HG03175 (cell line): ENCODE measurements at regions not wholly inside any gene's neighbourhood (a gene's known extent, or its start where the extent isn't known, plus 50 kb on each side); places are given as distances from the start of the nearest gene placed in this dataset.
"Not testable (repeated sequence)": the region's sequence is repeated elsewhere in the genome, so short reads cannot be mapped to it uniquely, and the experiment has no call there.

Experiments
- ATAC-seq: cut with Tn5 transposase; IDR thresholded peaks from one replicate; pipeline ENCODE4 v1.9.1; 2021; ENCODE audit warnings: mild to moderate bottlenecking, moderate library complexity; ENCODE audit not compliant: unreplicated experiment

DNA sequence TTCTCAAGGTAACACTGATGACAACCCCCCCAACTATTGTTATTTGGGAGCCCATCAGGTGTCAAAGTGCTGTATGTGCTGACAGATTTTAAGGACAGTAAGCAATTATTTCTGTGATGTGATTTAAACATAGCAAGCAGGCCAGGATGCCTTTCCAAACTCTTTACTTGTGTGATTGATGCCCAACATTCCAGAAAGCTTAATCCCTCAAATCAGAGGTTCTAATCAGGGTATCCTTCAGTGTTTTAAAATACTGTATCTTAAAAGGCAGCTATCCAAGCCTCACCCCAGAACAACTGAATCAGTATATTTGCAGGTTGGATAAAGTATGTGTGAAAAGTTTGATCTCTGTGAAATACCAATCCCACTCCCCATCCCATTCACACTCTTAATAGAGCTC is 119.7 kb downstream of the GASK1B start:
- ATAC-seq, result no peak

DNA sequence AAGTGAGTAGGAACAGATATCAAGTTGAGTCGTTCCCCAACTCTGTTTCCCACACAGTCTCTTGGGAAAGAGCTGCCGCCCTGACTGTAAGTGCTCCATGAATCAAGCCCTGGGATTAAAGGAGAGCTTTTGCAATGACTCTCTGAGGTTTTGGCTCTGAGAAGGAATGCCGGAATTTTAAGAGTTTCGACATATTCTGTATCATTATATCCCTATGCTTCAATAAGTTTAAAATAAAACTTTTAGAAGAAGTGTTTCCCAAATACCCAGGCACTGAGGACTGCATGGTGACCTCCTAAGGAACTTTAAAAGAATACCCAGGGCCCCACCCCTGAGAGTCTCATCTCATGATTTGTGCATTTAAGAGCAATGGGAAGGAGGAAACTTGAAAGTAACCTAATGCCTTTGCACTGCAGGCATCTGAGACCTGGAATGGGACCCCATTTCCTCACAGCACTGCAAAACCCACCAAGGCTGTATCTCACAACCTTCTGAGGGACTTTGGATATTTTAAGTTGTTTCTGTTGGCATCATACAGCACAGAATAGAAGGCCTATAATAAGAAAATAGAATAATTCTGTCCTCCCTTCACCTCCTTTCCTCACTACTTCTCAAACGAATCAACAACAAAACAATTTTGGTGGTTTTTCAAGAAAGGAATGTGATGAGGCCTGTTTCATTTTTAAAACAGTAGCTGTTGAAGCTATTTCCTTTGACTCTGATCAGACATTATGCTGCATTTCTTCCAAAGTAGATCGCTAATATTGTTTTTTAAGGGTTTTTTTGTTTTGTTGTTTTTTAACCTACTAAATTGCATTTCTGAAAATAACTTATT is 121.2 kb downstream of the GASK1B start:
- ATAC-seq, result no peak

- ATAC-seq, result no peak
These were observed 121.9 kb downstream of the GASK1B start for GRCh38 chr4:158050942-158051341.

- ATAC-seq, result no peak
These were observed 126.5 kb downstream of the GASK1B start for GRCh38 chr4:158046345-158046744.

DNA sequence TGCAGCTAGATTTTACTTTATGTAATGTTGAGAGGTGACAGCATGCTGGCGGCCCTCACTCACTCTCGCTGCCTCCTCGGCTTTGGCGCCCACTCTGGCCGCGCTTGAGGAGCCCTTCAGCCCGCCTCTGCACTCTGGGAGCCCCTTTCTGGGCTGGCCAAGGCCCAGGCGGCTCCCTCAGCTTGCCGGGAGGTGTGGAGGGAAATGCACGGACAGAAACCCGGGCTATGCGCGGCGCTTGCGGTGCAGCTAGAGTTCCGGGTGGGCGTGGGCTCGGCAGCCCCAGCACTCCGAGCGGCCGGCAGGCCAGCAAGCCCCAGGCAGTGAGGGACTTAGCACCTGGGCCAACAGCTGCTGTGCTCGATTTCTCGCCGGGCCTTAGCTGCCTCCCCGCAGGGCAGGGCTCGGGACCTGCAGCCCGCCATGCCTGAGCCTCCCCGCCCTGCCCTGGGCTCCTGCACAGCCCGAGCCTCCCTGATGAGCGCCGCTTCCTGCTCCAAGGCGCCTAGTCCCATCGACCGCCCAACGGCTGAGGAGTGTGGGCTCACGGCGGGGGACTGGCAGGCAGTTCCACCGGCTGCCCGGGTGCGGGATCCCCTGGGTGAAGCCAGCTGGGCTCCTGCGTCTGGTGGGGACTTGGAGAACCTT is 128.7 kb downstream of the GASK1B start:
- no peak for ATAC-seq

GRCh38 chr4:158042591-158043030 is 130.2 kb downstream of the GASK1B start:
- no peak for ATAC-seq

DNA sequence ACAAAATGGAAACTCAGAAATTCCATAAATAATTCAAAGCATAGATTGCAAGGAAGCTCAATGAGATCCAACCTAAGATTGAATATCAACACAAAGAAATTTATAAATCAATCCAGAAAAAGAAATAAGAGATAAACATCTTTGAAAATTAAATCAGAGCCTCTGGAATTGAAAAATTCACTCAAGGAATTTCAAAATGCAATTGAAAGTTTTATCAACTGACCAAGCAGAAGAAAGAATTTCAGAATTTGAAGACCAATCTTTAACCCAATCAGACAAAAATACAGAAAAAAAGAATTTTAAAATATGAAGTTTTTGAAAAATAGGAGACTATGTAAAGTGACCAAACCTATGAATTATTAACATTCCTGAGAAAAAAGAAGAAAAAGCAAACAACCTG is 134.1 kb downstream of the GASK1B start:
- ATAC-seq, result no peak

DNA sequence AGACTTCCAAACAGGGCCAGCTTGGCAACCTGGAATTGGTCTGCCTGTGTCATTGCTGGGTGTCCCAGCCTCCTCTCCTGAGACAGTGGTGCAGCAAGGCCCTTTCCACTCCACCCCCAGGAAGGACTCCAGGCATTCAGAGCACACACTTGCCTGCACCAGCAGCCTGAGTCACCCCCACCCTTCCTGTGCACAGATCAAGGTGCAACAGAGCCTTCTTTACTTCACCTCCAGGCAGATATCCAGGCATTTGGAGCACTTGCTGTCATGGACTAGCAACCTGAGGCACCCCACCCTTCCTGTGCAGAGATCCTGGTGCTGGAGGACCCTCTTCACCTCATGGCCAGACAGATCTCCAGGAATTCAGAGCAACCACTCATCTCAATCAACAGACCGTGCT is 135.8 kb downstream of the GASK1B start:
- no peak for ATAC-seq

DNA sequence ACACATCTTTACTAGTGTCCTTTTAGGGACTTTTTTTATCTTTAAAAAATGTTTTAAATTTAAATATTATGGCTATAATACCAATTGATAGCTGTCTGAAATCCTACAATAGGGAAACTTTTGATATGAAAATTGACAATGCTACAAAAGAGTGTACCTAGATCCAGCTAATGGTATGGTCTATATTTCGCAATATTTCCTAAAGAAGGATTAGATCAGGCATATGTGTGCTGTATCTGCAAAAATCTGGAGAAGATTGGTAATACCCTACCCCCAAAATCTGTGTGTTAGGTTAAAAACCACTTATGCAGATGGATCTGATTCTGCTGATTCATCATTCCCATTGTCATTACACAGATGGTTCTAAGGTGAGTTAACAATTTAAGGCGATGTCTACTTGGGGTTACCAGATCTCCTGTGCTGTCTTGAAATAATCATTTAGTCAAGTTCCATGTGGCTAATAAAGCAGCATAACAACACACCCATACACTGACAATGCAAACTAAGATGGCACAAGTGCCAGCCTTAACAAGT is 137.1 kb downstream of the GASK1B start:
- no peak for ATAC-seq

DNA sequence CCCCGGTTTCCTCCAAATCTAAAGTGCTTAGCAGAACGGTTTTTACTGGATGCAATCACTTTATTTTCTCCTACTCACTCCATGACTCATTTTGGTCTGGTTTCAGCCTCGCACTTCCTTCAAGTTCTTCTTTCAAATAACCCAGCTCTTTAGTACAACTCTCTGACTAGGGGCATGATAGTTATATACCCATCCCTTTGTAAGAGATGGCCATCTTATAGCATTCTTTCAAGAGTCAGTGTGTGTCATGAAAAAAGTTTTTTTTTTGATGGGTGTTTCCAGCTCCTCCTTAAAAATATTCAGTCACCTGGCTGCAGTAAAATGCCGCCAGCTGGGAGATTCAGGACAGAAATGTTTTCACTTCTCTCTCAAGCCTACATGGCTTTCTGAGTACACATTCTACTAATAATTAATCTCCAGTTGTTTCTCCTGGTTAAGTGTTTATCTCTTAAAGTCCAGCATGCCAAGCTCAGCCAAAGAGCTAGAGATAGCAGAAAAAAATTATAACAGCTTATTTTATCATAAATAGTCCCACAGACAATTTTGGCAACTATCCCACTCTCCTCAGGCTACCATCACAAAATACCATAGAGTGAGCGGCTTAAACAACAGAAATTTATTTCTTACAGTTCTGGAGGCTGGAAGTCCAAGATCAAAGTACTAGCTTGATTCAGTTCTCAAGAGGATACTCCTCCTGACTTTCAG is 139.3 kb downstream of the GASK1B start:
- ATAC-seq, result no peak

DNA sequence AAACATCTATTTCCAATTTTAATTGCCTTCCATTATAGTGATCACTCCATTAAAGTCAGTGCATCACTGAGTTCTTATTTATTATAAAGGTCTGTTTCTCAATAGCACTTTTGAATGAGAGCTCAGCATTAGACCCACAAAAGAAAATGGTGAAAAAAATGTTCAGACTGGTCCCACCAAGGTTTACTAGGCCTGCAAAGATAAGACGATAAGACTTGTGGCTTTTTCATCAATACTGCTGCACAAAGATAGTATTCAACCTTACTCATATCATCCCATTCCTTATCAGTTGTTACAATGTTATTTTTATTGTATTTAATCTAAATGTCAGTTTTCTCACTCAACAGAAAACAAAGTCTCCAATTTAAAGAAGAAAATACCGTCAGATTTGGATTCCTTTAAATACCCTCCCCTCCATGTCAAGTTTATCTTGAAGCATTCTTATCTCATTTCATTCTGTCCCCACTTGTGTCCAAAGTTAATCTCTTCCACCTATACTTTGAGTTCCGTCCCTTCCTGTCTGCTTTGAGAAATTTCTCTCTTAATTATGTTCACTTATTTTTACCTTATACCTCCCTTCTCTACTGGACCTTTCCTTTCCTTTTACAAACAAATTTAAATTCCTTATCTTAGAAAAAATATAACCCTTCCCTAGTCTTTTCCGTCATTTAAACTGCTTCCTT is 140.0 kb downstream of the GASK1B start:
- no peak for ATAC-seq

GRCh38 chr4:158028381-158028780 is 144.4 kb downstream of the GASK1B start:
- not testable (repeated sequence) for ATAC-seq

DNA sequence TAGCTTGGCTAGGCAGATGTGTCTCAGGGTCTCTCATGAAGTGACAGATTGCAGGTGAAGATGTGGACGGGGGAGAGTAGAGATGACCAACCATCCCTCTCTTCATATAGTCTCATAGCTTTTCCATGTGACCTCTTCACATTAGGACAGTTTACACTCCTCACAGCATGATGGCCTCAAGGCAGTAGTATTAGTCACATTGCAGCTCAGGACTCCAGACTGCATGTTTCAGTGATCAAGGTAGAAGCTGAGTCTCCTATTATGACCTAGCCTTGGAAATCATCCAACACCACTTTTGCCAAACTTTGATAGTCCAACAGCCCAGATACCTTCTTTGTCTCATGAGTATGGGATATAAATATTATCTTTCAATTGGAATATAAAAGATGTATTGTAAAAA is 147.7 kb downstream of the GASK1B start:
- no peak for ATAC-seq

DNA sequence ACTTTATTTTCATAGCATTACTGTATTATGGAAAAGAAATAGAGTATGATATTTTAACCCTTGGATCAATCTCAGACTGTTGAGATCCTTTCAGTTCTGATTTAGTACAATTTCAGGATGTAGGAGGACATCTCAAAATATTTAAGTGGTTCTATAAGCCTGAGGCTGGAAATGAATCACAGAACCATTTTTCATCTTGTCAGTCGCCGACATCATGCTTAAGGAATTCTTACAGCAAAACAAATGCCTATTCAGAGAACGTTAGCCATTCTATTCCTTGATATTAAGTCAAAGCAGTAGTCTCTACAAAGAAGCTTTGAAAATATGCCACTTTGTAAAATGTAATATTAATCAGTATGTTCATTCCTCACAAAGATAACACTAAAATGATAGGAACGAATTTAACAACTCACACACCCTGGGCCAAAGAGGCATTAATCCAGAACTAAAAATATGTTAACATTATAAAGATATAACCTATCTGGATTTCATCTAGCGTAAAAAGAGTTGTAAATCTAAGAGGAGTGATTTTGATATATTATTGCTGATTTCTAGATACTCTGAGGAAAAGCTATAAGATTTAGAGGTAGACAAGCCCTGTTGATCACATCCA is 152.0 kb downstream of the GASK1B start:
- no peak for ATAC-seq

DNA sequence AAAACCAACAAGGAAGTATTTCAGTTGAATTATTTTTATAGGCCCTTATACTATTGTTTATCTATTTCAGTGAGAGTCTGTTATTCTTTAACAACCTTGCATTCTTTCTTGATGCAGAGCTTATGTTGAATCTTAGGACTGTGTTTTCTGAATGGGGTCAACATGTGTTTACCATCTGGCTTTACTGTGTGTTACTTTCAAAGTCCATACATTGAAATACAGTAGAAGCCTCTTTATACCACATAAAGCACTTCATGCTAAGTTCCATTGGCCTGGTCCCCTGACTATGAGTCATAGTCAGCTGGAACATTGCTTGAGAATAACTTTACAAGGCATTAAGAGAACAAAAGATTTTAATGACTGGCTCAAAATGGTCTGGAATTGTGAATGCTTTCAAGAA is 152.6 kb downstream of the GASK1B start:
- no peak for ATAC-seq

- no peak for ATAC-seq
These were observed 154.0 kb downstream of the GASK1B start for GRCh38 chr4:158018831-158019230.

DNA sequence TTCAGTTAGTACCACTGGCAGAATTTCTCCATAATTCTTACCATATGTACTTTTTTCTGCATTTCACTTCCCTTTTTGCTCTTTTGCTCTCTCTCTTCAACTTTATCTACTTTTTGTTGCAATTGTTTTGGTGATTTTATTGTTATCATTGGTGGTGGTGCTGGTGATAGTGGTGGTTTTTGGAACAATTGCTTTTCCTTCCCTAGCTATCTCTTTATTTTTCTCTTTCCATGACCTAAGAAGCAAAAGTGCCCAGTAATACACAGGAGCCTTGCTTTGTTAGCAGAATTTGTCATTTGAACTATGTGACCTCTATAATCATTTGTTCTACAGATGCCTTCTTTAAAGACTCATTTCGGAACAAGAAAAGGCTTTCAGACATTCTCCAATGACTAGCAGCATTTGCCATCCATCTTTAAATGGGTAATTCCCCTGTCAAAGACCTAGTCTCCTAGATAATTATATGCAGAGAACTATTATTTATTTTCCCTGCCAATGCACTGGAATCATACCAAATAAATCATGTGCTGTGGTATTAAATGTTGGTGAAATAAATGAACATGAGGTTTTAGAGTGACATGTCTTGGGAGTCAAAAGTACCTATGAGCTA is 154.5 kb downstream of the GASK1B start:
- ATAC-seq, result no peak

GRCh38 chr4:158016511-158016910 is 156.3 kb downstream of the GASK1B start:
- ATAC-seq, result no peak

GRCh38 chr4:158015241-158015640 is 157.6 kb downstream of the GASK1B start:
- ATAC-seq, result no peak

- ATAC-seq, result no peak
These were observed 159.0 kb downstream of the GASK1B start for GRCh38 chr4:158013858-158014257.
